OCI-LY7 (cell line): ENCODE measurements at regions not wholly inside any gene's neighbourhood (a gene's known extent, or its start where the extent isn't known, plus 50 kb on each side); places are given as distances from the start of the nearest gene placed in this dataset.

ENCODE experiments used
- BruUV-seq: library from RNA; stranded (reverse); fragments of 400-500 nt; replicated peaks from 2 replicates; lab custom pipeline; 2021; lab: Mats Ljungman, UMichigan
- CTCF ChIA-PET: fragments of 300-600 bp; sonication (Branson Sonifier 250); formaldehyde crosslinking; loops from one replicate; lab custom pipeline; 2022; ENCODE audit warnings: antibody characterized with exemption; ENCODE audit not compliant: unreplicated experiment; lab: Charles Lee
- POLR2A ChIA-PET: fragments of 300-600 bp; sonication (Branson Sonifier 250); formaldehyde crosslinking; loops from one replicate; lab custom pipeline; 2022; ENCODE audit warnings: antibody characterized with exemption; lab: Charles Lee
- DNase-seq: peaks from one replicate; pipeline ENCODE4 v3.0.0-alpha.2; 2015; ENCODE audit warnings: low spot score
- H2AFZ ChIP-seq: fragments of 200-600 bp; sonication (generic), shearing (Covaris generic); 2 replicates; pipeline ENCODE4 v1.6.1; 2014; ENCODE audit warnings: mild to moderate bottlenecking, antibody characterized with exemption, low read length, moderate library complexity
- H3K27ac ChIP-seq: fragments of 200-600 bp; sonication (generic); 2 replicates; pipeline ENCODE4 v1.5.1; 2014; ENCODE audit warnings: mixed run types, low read depth, mild to moderate bottlenecking, moderate library complexity, low read length, inconsistent platforms; ENCODE audit not compliant: poor library complexity, severe bottlenecking
- H3K36me3 ChIP-seq: fragments of 200-600 bp; sonication (generic); 2 replicates; pipeline ENCODE4 v1.6.1; 2014; ENCODE audit warnings: mild to moderate bottlenecking, antibody characterized with exemption, low read length, moderate library complexity, mixed read lengths; ENCODE audit not compliant: insufficient read depth
- H3K4me1 ChIP-seq: fragments of 200-600 bp; sonication (generic); 2 replicates; pipeline ENCODE4 v1.5.1; 2014; ENCODE audit warnings: mild to moderate bottlenecking, low read length; ENCODE audit not compliant: insufficient read depth, poor library complexity, severe bottlenecking
- H3K4me2 ChIP-seq: fragments of 200-600 bp; sonication (generic); 2 replicates; pipeline ENCODE4 v1.6.1; 2014; ENCODE audit warnings: mild to moderate bottlenecking, low read length
- H3K4me3 ChIP-seq: fragments of 200-600 bp; sonication (generic); 2 replicates; pipeline ENCODE4 v1.5.1; 2014; ENCODE audit warnings: mild to moderate bottlenecking, low read depth, low read length; ENCODE audit not compliant: poor library complexity, severe bottlenecking
- H3K79me2 ChIP-seq: fragments of 200-600 bp; sonication (generic); 2 replicates; pipeline ENCODE4 v1.6.1; 2016; ENCODE audit warnings: low read depth, mild to moderate bottlenecking, low read length, moderate library complexity, mixed read lengths; ENCODE audit not compliant: insufficient read depth
- H3K9me2 ChIP-seq: fragments of 200-600 bp; sonication (generic); 2 replicates; pipeline ENCODE4 v1.6.1; 2016; ENCODE audit warnings: mild to moderate bottlenecking, low read length, mixed read lengths; ENCODE audit not compliant: insufficient read depth
- H3K9me3 ChIP-seq: fragments of 200-600 bp; sonication (generic); 2 replicates; pipeline ENCODE4 v1.6.1; 2014; ENCODE audit warnings: mild to moderate bottlenecking, mixed run types, low read length, mixed read lengths
- H4K20me1 ChIP-seq: fragments of 200-600 bp; sonication (generic); 2 replicates; pipeline ENCODE4 v1.6.1; 2014; ENCODE audit warnings: mild to moderate bottlenecking, antibody characterized with exemption, low read length, moderate library complexity, mixed read lengths; ENCODE audit not compliant: insufficient read depth
- EZH2phosphoT487 ChIP-seq: fragments of 200-600 bp; sonication (generic); IDR thresholded peaks from 2 replicates; pipeline ENCODE4 v1.6.1; 2018; ENCODE audit warnings: low read depth, borderline replicate concordance, mild to moderate bottlenecking, mixed run types, antibody characterized with exemption, low read length, moderate library complexity, mixed read lengths
- intact Hi-C: fragments of 100-400 bp; cut with micrococcal nuclease; formaldehyde crosslinking; loops from one replicate; pipeline ENCODE4 v1.10.0; 2022; ENCODE audit not compliant: unreplicated experiment
- TF ChIP-seq, protein P1 (sequence below): fragments of 200-600 bp; sonication (generic); conservative IDR thresholded peaks from 2 replicates; pipeline ENCODE4 v1.5.1; 2014; ENCODE audit warnings: mild to moderate bottlenecking, antibody characterized with exemption, low read length, moderate library complexity, mixed read lengths

DNA sequence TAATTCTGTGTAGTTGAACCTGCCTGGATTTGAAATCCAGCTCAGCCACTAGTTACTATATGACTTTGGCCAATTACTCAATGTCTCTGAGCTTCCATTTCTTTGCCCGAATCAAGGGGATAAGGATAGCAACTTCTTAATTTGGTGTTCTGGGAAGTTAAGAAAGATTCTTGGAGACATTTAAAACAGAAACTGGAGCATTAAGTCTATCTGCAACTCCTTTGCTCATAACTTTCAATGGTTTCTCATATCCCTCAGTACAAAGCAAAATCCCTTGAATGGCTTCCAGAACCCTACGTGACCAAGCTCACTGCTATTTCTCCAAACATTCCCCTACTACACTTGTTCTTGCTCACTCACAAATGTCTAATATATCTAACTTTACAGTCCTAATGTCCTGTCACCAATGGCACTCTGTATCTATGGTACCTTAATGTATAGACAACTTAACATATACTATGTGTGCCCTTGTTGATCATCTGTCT is 849.1 kb upstream of the SLIT2 start:
- TF ChIP-seq, protein P1, sequence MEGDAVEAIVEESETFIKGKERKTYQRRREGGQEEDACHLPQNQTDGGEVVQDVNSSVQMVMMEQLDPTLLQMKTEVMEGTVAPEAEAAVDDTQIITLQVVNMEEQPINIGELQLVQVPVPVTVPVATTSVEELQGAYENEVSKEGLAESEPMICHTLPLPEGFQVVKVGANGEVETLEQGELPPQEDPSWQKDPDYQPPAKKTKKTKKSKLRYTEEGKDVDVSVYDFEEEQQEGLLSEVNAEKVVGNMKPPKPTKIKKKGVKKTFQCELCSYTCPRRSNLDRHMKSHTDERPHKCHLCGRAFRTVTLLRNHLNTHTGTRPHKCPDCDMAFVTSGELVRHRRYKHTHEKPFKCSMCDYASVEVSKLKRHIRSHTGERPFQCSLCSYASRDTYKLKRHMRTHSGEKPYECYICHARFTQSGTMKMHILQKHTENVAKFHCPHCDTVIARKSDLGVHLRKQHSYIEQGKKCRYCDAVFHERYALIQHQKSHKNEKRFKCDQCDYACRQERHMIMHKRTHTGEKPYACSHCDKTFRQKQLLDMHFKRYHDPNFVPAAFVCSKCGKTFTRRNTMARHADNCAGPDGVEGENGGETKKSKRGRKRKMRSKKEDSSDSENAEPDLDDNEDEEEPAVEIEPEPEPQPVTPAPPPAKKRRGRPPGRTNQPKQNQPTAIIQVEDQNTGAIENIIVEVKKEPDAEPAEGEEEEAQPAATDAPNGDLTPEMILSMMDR, result no peak
- TF ChIP-seq EZH2phosphoT487, result no peak
- H3K9me2 ChIP-seq, result no peaks in the 10 kb centered on the region
- no TSS peak for BruUV-seq
- intact Hi-C loops, result no loop called here
- H3K27ac ChIP-seq, result no peak overlapping the region
- no peak overlapping the region for H3K4me2 ChIP-seq
- H3K9me3 ChIP-seq, result no peaks in the 10 kb centered on the region
- no peaks in the 10 kb centered on the region for H4K20me1 ChIP-seq
- POLR2A ChIA-PET, result no interaction called here
- H3K4me3 ChIP-seq, result no peak overlapping the region
- H2AFZ ChIP-seq, result no peak overlapping the region
- no peaks in the 10 kb centered on the region for H3K36me3 ChIP-seq
- CTCF ChIA-PET, result no interaction called here
- DNase-seq, result no peak
- no peaks in the 10 kb centered on the region for H3K4me1 ChIP-seq
- H3K79me2 ChIP-seq, result no peaks in the 10 kb centered on the region

DNA sequence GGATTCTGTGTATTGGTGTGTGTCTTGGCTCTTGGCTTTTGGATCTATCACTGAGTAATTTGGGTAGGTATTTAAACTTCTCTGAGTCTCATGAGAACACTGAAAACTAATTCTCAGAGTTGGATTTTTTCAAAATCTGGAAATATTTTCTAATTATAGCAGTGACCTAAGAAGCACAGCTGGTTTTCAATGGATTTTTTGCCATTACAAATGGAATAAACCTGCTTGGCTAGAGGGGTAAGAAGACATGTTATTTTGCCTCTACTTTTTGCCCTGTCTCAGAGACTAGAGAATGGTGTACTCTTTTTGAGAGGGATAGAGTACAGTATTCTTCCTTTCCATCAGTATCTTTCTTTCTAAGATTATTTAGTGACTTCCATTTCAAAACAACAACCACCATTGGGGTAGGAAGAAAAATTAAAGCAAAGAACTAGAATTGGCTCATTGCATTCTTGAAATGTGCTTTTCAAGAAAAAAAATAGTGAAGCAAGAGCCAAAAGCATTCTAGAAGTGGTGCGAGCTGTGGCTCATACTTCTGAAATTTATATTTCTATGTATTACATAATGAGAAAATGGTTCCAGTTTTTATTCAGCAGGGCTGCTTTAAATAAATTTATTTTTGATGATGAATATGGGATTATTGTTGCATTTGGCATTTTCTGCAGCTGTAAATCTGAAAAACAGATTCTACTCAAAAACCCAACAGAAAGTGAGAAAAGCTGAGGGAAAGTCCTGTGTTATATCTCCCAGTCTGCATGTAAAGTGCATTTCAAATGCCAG is 850.2 kb upstream of the SLIT2 start:
- H3K4me3 ChIP-seq, result no peak overlapping the region
- H3K9me2 ChIP-seq, result no peaks in the 10 kb centered on the region
- H3K27ac ChIP-seq, result no peak overlapping the region
- BruUV-seq, result no TSS peak
- CTCF ChIA-PET, result no interaction called here
- no peaks in the 10 kb centered on the region for H3K4me1 ChIP-seq
- intact Hi-C loops, result no loop called here
- H2AFZ ChIP-seq, result no peak overlapping the region
- no peaks in the 10 kb centered on the region for H3K36me3 ChIP-seq
- H3K79me2 ChIP-seq, result no peaks in the 10 kb centered on the region
- no peak overlapping the region for H3K4me2 ChIP-seq
- TF ChIP-seq, protein P1, result no peak
- TF ChIP-seq EZH2phosphoT487, result no peak
- no peaks in the 10 kb centered on the region for H3K9me3 ChIP-seq
- POLR2A ChIA-PET, result interaction anchor here (0.6 to 1.0 kb wide), 2 partner anchors 84 to 457 kb away, joined by 3 read pairs; no protein-coding TSS in a partner anchor
- no peak for DNase-seq
- H4K20me1 ChIP-seq, result no peaks in the 10 kb centered on the region

DNA sequence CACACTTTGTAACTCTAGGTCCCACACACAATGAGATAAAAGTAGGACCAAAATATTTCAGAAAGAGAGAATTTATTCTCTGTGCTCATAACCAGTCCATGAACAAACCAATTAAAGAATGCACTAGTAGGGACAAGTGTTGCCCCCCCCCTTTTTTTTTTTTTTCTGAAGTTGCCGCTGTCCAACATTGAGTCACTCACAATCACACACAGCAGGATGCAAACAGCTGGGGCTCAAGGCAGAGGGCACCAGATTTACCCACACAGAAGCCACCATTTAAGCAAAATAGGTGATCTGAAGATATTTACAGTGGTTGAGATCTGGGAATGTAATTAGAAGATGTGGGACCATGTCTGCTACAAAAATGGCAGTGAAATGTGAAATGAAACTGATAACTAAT is 850.9 kb upstream of the SLIT2 start:
- no peak for DNase-seq
- TF ChIP-seq EZH2phosphoT487, result no peak
- TF ChIP-seq, protein P1, result no peak
- POLR2A ChIA-PET, result interaction anchor here (0.6 kb wide), 1 partner anchor 457 kb away, joined by 3 read pairs; no protein-coding TSS in a partner anchor
- no peaks in the 10 kb centered on the region for H3K9me2 ChIP-seq
- H2AFZ ChIP-seq, result no peak overlapping the region
- no peak overlapping the region for H3K4me2 ChIP-seq
- H3K79me2 ChIP-seq, result no peaks in the 10 kb centered on the region
- H3K4me1 ChIP-seq, result no peaks in the 10 kb centered on the region
- no peaks in the 10 kb centered on the region for H3K9me3 ChIP-seq
- CTCF ChIA-PET, result no interaction called here
- H3K4me3 ChIP-seq, result no peak overlapping the region
- no peaks in the 10 kb centered on the region for H3K36me3 ChIP-seq
- BruUV-seq, result no TSS peak
- intact Hi-C loops, result no loop called here
- H4K20me1 ChIP-seq, result no peaks in the 10 kb centered on the region
- H3K27ac ChIP-seq, result no peak overlapping the region
